ENCODE measurements at regions not wholly inside any gene's neighbourhood (a gene's known extent, or its start where the extent isn't known, plus 50 kb on each side); places are given as distances from the start of the nearest gene placed in this dataset.

- DNase-seq (ENCODE audit: low spot score) (no peak), ATAC-seq (no peak)
- Mint-ChIP-seq H3K4me3 (no peak overlapping the region), H3K36me3 (no peaks in the 10 kb centered on the region), H3K9me3 (no peaks in the 10 kb centered on the region), H3K4me1 (no peaks in the 10 kb centered on the region), H3K27ac (no peak overlapping the region), H3K27me3 (ENCODE audit: low read depth) (no peaks in the 10 kb centered on the region)
- no peak for TF ChIP-seq GRHL2 (CRISPR knock-in tag; IDR thresholded peaks at IDR 0.05; ENCODE audit: insufficient replicate concordance, severe bottlenecking)
- TF ChIP-seq PRDM15 (CRISPR knock-in tag; IDR thresholded peaks at IDR 0.05) = no peak
- TF ChIP-seq ERG (CRISPR knock-in tag; IDR thresholded peaks at IDR 0.05) = no peak
- TF ChIP-seq CDX4 (CRISPR knock-in tag; IDR thresholded peaks at IDR 0.05; ENCODE audit: borderline replicate concordance) = no peak
- no peak for TF ChIP-seq ZMAT4 (CRISPR knock-in tag; IDR thresholded peaks at IDR 0.05)
- CTCF ChIA-PET = no interaction called here
- POLR2A ChIA-PET = no interaction called here
These were observed 147.5 kb downstream of the ZC3H11B start for GRCh38 chr1:219465212-219466093.

GRCh38 chr1:219463636-219464035 is 149.3 kb downstream of the ZC3H11B start:
- DNase-seq (ENCODE audit: low spot score) (no peak), ATAC-seq (no peak)
- Mint-ChIP-seq H3K27me3 (ENCODE audit: low read depth) (no peaks in the 10 kb centered on the region), H3K4me1 (no peaks in the 10 kb centered on the region), H3K9me3 (no peaks in the 10 kb centered on the region), H3K36me3 (no peaks in the 10 kb centered on the region), H3K27ac (no peak overlapping the region), H3K4me3 (no peak overlapping the region)
- TF ChIP-seq HMGXB4 (CRISPR knock-in tag; IDR thresholded peaks at IDR 0.05) (no peak), NR3C1 (CRISPR knock-in tag; conservative IDR thresholded peaks at IDR 0.05; ENCODE audit: low read depth) (no peak), FOXJ3 (CRISPR knock-in tag; IDR thresholded peaks at IDR 0.05; ENCODE audit: borderline replicate concordance) (no peak)
- ChIA-PET CTCF (no interaction called here), POLR2A (no interaction called here)

GRCh38 chr1:219461981-219462400 is 150.9 kb downstream of the ZC3H11B start:
- ChIA-PET CTCF (no interaction called here), POLR2A (no interaction called here)

More at GRCh38 chr1:219461981-219462400, 150.9 kb downstream of the ZC3H11B start:
- no peaks in the 10 kb centered on the region for H3K36me3 Mint-ChIP-seq
- TF ChIP-seq CDX4 (CRISPR knock-in tag; IDR thresholded peaks at IDR 0.05; ENCODE audit: borderline replicate concordance) (no peak), ZNF671 (CRISPR knock-in tag; IDR thresholded peaks at IDR 0.05) (no peak), ZNF532 (CRISPR knock-in tag; IDR thresholded peaks at IDR 0.05; ENCODE audit: borderline replicate concordance) (no peak), OVOL2 (CRISPR knock-in tag; IDR thresholded peaks at IDR 0.05; ENCODE audit: borderline replicate concordance) (no peak), GRHL2 (CRISPR knock-in tag; IDR thresholded peaks at IDR 0.05; ENCODE audit: insufficient replicate concordance, severe bottlenecking) (no peak), USF1 (CRISPR knock-in tag; IDR thresholded peaks at IDR 0.05) (no peak), TCF7 (CRISPR knock-in tag; IDR thresholded peaks at IDR 0.05; ENCODE audit: low read depth) (no peak), ZNF317 (CRISPR knock-in tag; IDR thresholded peaks at IDR 0.05; ENCODE audit: borderline replicate concordance, low read depth) (no peak), ZNF396 (CRISPR knock-in tag; IDR thresholded peaks at IDR 0.05; ENCODE audit: borderline replicate concordance) (no peak)
- H3K27me3 Mint-ChIP-seq (ENCODE audit: low read depth) = no peaks in the 10 kb centered on the region
- no peaks in the 10 kb centered on the region for H3K9me3 Mint-ChIP-seq
- no peaks in the 10 kb centered on the region for H3K4me1 Mint-ChIP-seq
- no peak for ATAC-seq
- DNase-seq (ENCODE audit: low spot score) = no peak
- H3K4me3 Mint-ChIP-seq = no peak overlapping the region
- H3K27ac Mint-ChIP-seq = no peak overlapping the region
